SK-N-MC (cell line): ENCODE measurements at regions not wholly inside any gene's neighbourhood (a gene's known extent, or its start where the extent isn't known, plus 50 kb on each side); places are given as distances from the start of the nearest gene placed in this dataset.

ENCODE experiments used
- EZH2 ChIP-seq: fragments of 200-600 bp; sonication (generic); IDR thresholded peaks from one replicate; pipeline ENCODE4 v1.6.1; 2017; ENCODE audit warnings: antibody characterized with exemption
- FOXP2 ChIP-seq: optimal IDR thresholded peaks from 2 replicates; pipeline ENCODE3; 2011; ENCODE audit warnings: mild to moderate bottlenecking, moderate library complexity; ENCODE audit not compliant: insufficient read depth; ENCODE audit errors: extremely low read length, control extremely low read depth
- POLR2AphosphoS5 ChIP-seq: IDR thresholded peaks from 2 replicates; pipeline ENCODE4 v1.6.1; 2012; ENCODE audit warnings: mild to moderate bottlenecking, low read depth, low read length, borderline replicate concordance

- no peak for TF ChIP-seq POLR2AphosphoS5
- TF ChIP-seq EZH2, result no peak
- TF ChIP-seq FOXP2, result no peak
These were observed 139.9 kb downstream of the TRIML1 start for GRCh38 chr4:188279184-188279583.
